Spleen (tissue), 7 donors: ENCODE measurements at regions not wholly inside any gene's neighbourhood (a gene's known extent, or its start where the extent isn't known, plus 50 kb on each side); places are given as distances from the start of the nearest gene placed in this dataset.

ENCODE experiments used
- POLR2A ChIP-seq, 3 donors: fragments of 450-650 bp; IDR thresholded peaks; one replicate each; pipeline ENCODE4 v1.5.1; 2017; ENCODE audit warnings: antibody characterized with exemption in 3 of 3, mild to moderate bottlenecking in 1 of 3
- POLR2AphosphoS5 ChIP-seq, 3 donors: sonication (generic); formaldehyde crosslinking; IDR thresholded peaks; one replicate each; pipeline ENCODE4 v1.5.1; 2017; ENCODE audit warnings: antibody characterized with exemption in 3 of 3
- TF ChIP-seq, protein P1 (sequence below), 11 experiments: fragments of 200-600 bp in 7 of 11; fragments of 450-650 bp in 4 of 11; sonication (generic) in 4 of 11; IDR thresholded peaks in 8 of 11; conservative IDR thresholded peaks in 3 of 11; 1 replicate in 7 of 11; 2 replicates in 4 of 11; pipeline versions ENCODE4 v1.4.0 to v1.8.0; 2016 to 2021; ENCODE audit warnings: antibody characterized with exemption in 11 of 11, inconsistent platforms in 4 of 11, mild to moderate bottlenecking in 1 of 11
- donor health status: DM: no; HTN: no; CAD: no; lungs with moderate emphysema.
- donor health status: DM: no; HTN: no; CAD: no.
- donor health status: DM: no; HTN: no; CAD: no.

DNA sequence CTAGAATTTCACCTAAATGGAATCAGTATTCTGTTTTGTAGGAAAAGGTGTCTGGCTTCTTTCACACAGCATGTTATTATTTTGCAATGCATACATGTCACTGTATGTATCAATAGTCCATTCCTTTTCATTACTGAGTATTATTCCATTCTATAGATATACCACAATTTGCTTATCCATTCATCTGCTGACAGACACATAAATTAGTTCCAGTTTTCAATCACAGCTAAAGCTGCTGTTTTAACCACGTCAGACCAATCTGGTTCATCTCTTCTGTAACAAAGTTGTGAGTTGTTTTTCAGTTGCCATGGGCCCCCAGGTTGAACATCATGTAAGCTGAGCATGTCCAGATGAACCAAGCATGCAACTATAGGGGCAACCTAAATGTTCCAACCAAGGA lies 282.1 kb upstream of the MKLN1 start:
- TF ChIP-seq, protein P1, sequence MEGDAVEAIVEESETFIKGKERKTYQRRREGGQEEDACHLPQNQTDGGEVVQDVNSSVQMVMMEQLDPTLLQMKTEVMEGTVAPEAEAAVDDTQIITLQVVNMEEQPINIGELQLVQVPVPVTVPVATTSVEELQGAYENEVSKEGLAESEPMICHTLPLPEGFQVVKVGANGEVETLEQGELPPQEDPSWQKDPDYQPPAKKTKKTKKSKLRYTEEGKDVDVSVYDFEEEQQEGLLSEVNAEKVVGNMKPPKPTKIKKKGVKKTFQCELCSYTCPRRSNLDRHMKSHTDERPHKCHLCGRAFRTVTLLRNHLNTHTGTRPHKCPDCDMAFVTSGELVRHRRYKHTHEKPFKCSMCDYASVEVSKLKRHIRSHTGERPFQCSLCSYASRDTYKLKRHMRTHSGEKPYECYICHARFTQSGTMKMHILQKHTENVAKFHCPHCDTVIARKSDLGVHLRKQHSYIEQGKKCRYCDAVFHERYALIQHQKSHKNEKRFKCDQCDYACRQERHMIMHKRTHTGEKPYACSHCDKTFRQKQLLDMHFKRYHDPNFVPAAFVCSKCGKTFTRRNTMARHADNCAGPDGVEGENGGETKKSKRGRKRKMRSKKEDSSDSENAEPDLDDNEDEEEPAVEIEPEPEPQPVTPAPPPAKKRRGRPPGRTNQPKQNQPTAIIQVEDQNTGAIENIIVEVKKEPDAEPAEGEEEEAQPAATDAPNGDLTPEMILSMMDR (IDR thresholded peaks at IDR 0.05 in 8 of 11, conservative IDR thresholded peaks at IDR 0.05 in 3 of 11), result no peak
- no peak for TF ChIP-seq POLR2AphosphoS5 (IDR thresholded peaks at IDR 0.05)
- no peak for TF ChIP-seq POLR2A (IDR thresholded peaks at IDR 0.05)
